GM12892 (cell line): ENCODE measurements at regions not wholly inside any gene's neighbourhood (a gene's known extent, or its start where the extent isn't known, plus 50 kb on each side); places are given as distances from the start of the nearest gene placed in this dataset.

Experiments
- POLR2A ChIP-seq: IDR thresholded peaks from 2 replicates; pipeline ENCODE4 v1.6.1; 2011; ENCODE audit warnings: low read depth, low read length, control low read depth
- POLR2AphosphoS5 ChIP-seq: IDR thresholded peaks from 2 replicates; pipeline ENCODE4 v1.6.1; 2011; ENCODE audit warnings: low read depth, low read length, control low read depth
- TAF1 ChIP-seq: IDR thresholded peaks from 2 replicates; pipeline ENCODE4 v1.6.1; 2011; ENCODE audit warnings: low read depth, mild to moderate bottlenecking, control low read depth, low read length, borderline replicate concordance

GRCh38 chr22:49489821-49490220 lies 337.9 kb downstream of the BRD1 start:
- TF ChIP-seq POLR2AphosphoS5 (no peak), POLR2A (no peak), TAF1 (no peak)
